ENCODE measurements at regions not wholly inside any gene's neighbourhood (a gene's known extent, or its start where the extent isn't known, plus 50 kb on each side); places are given as distances from the start of the nearest gene placed in this dataset.

GRCh38 chr9:21574261-21574660 lies 92.1 kb upstream of the IFNE start:
- no peak overlapping the region for H3K4ac ChIP-seq (ENCODE audit: low read depth, low read length)
- H3K9me3 Mint-ChIP-seq, result no peaks in the 10 kb centered on the region
- no peak overlapping the region for H3K27ac ChIP-seq (ENCODE audit: insufficient read length, low read depth, low read length)

More at GRCh38 chr9:21574261-21574660, 92.1 kb upstream of the IFNE start:
- Histone ChIP-seq H4K20me1 (ENCODE audit: control insufficient read depth, insufficient read depth, insufficient read length) (no peaks in the 10 kb centered on the region), H2BK20ac (ENCODE audit: low read depth, low read length, poor library complexity, severe bottlenecking) (no peak overlapping the region), H2BK12ac (ENCODE audit: insufficient read length, low read depth, low read length) (no peak overlapping the region), H3K56ac (ENCODE audit: insufficient read length, low read depth, low read length) (no peak overlapping the region), H3T11ph (ENCODE audit: low read length) (no peak overlapping the region), H3K27me3 (ENCODE audit: insufficient read depth, low read length) (no peaks in the 10 kb centered on the region), H4K8ac (replicated peaks; ENCODE audit: insufficient read length, low read depth, low read length) (no peak overlapping the region), H3K14ac (ENCODE audit: insufficient read depth, low read length) (no peak overlapping the region), H3K9ac (ENCODE audit: extremely low read depth, insufficient read length, low read length) (no peak overlapping the region), H3K18ac (ENCODE audit: insufficient read length, low read depth, low read length) (no peak overlapping the region), H2BK120ac (ENCODE audit: low read depth, low read length, poor library complexity, severe bottlenecking) (no peak overlapping the region), H2AFZ (ENCODE audit: low read length) (no peak overlapping the region), H3K79me1 (ENCODE audit: insufficient read depth, low read depth, low read length, poor library complexity, severe bottlenecking) (no peaks in the 10 kb centered on the region), H3K23ac (ENCODE audit: insufficient read length, low read depth, low read length) (no peak overlapping the region), H2BK5ac (ENCODE audit: insufficient read length, low read length) (no peak overlapping the region), H3K9me3 (ENCODE audit: control insufficient read depth, low read depth, low read length) (no peaks in the 10 kb centered on the region), H4K5ac (ENCODE audit: insufficient read length, low read depth, low read length) (no peak overlapping the region), H2BK15ac (ENCODE audit: low read depth, low read length) (no peak overlapping the region), H3K4me1 (ENCODE audit: insufficient read depth, low read length) (no peaks in the 10 kb centered on the region), H3K23me2 (ENCODE audit: insufficient read length, low read depth, low read length, poor library complexity, severe bottlenecking) (no peaks in the 10 kb centered on the region), H4K91ac (ENCODE audit: insufficient read length, low read depth, low read length) (no peak overlapping the region), H3K4me2 (ENCODE audit: insufficient read depth, insufficient read length, low read length) (no peak overlapping the region), H3K79me2 (ENCODE audit: insufficient read depth, low read length) (no peaks in the 10 kb centered on the region), H2AK5ac (ENCODE audit: insufficient read length, low read length) (no peak overlapping the region)
- WGBS (ENCODE audit: extremely low coverage, insufficient read length, low lambda C conversion rate), result no CpG with 5 or more reads among the region's 1 CpG
- Mint-ChIP-seq H3K27ac (no peak overlapping the region), H3K4me3 (no peak overlapping the region), H3K4me1 (peaks cover 4 to 7% of the 10 kb centered on the region in 2 experiments; a peak in 3 of 4 replicates), H3K27me3 (ENCODE audit: low read depth) (no peaks in the 10 kb centered on the region; the same call in 1 of the 2 replicates), H3K36me3 (ENCODE audit: insufficient read depth in 1 of 3, low read depth in 3 of 3) (no peaks in the 10 kb centered on the region)
- no peak for TF ChIP-seq CTCF (conservative IDR thresholded peaks at IDR 0.05)
- DNase-seq, result no peak

Data from H9 (cell line).